Upper lobe of left lung (tissue), 6 donors: ENCODE measurements at regions not wholly inside any gene's neighbourhood (a gene's known extent, or its start where the extent isn't known, plus 50 kb on each side); places are given as distances from the start of the nearest gene placed in this dataset.

Experiments used
- ATAC-seq, 2 donors: fragments of 200-7000 bp; cut with Tn5 transposase; one replicate each; pipeline ENCODE4 v1.9.1; 2022; ENCODE audit warnings: mild to moderate bottlenecking in 2 of 2, moderate library complexity in 2 of 2; ENCODE audit not compliant: low FRiP score in 2 of 2
- DNase-seq, 2 donors: peaks; one replicate each; pipeline ENCODE4 v3.0.0-alpha.2; 2019 to 2020
- H3K27ac ChIP-seq, 4 donors: fragments of 200-600 bp; sonication (generic); one replicate each; pipeline ENCODE4 v1.5.1; 2016 to 2019
- H3K27me3 ChIP-seq, 4 donors: fragments of 200-600 bp; sonication (generic); one replicate each; pipeline ENCODE4 v1.5.1; 2017 to 2019
- H3K36me3 ChIP-seq, 4 donors: fragments of 200-600 bp; sonication (generic); one replicate each; pipeline ENCODE4 v1.5.1; 2016 to 2019
- H3K4me1 ChIP-seq, 4 donors: fragments of 200-600 bp; sonication (generic); one replicate each; pipeline ENCODE4 v1.5.1; 2018 to 2019
- H3K4me3 ChIP-seq, 4 donors: fragments of 200-600 bp; sonication (generic); one replicate each; pipeline ENCODE4 v1.5.1; 2017 to 2019; ENCODE audit warnings: mild to moderate bottlenecking in 2 of 4, moderate library complexity in 1 of 4
- H3K9me3 ChIP-seq, 4 donors: fragments of 200-600 bp; sonication (generic); one replicate each; pipeline ENCODE4 v1.5.1; 2018 to 2019
- CTCF ChIP-seq, 6 experiments: fragments of 450-650 bp in 4 of 6; fragments of 200-600 bp in 2 of 6; sonication (generic) in 2 of 6; IDR thresholded peaks; one replicate each; pipeline ENCODE4 v1.5.1; 2016 to 2019; ENCODE audit warnings: antibody characterized with exemption in 6 of 6
- EP300 ChIP-seq, 4 donors: sonication (generic); formaldehyde crosslinking; IDR thresholded peaks; one replicate each; pipeline ENCODE4 v1.5.1; 2017; ENCODE audit warnings: antibody characterized with exemption in 4 of 4, control low read depth in 2 of 4
- POLR2A ChIP-seq, 4 donors: fragments of 450-650 bp; IDR thresholded peaks; one replicate each; pipeline ENCODE4 v1.5.1; 2016 to 2017; ENCODE audit warnings: antibody characterized with exemption in 4 of 4, mild to moderate bottlenecking in 2 of 4
- POLR2AphosphoS5 ChIP-seq, 2 donors: sonication (generic); formaldehyde crosslinking; IDR thresholded peaks; one replicate each; pipeline ENCODE4 v1.5.1; 2017; ENCODE audit warnings: antibody characterized with exemption in 2 of 2
- WGBS, 2 donors: methylation state at CpG; one replicate each; pipeline ENCODE4 v1.1.5; 2017 to 2018; 5-methylcytosine and 5-hydroxymethylcytosine counted together
- donor health status: DM: no; HTN: no; CAD: no; lungs with moderate emphysema.
- donor health status: DM: no; HTN: yes; CAD: no; lungs with severe emphysema.

GRCh38 chr6:164227952-164228522 is 813.5 kb downstream of the QKI start:
- TF ChIP-seq EP300 (IDR thresholded peaks at IDR 0.05) (no peak), POLR2AphosphoS5 (IDR thresholded peaks at IDR 0.05) (no peak), CTCF (IDR thresholded peaks at IDR 0.05) (no peak), POLR2A (IDR thresholded peaks at IDR 0.05) (no peak)
- no peaks in the 10 kb centered on the region for H3K27me3 ChIP-seq
- ATAC-seq (no peak), DNase-seq (no peak)
- H3K9me3 ChIP-seq: no peaks in the 10 kb centered on the region
- H3K4me1 ChIP-seq: no peaks in the 10 kb centered on the region
- no peaks in the 10 kb centered on the region for H3K36me3 ChIP-seq
- WGBS, 2 donors: 81 to 85% methylated on average over 17 of the region's 17 CpGs
- no peak overlapping the region for H3K4me3 ChIP-seq
- no peak overlapping the region for H3K27ac ChIP-seq

- ATAC-seq (no peak), DNase-seq (peak in 1 of 2 donors; percentile 15)
- Histone ChIP-seq H3K9me3 (no peaks in the 10 kb centered on the region), H3K27ac (no peak overlapping the region), H3K4me1 (no peaks in the 10 kb centered on the region), H3K4me3 (no peak overlapping the region), H3K36me3 (no peaks in the 10 kb centered on the region), H3K27me3 (no peaks in the 10 kb centered on the region)
- TF ChIP-seq EP300 (IDR thresholded peaks at IDR 0.05): no peak
- TF ChIP-seq POLR2AphosphoS5 (IDR thresholded peaks at IDR 0.05): no peak
- TF ChIP-seq CTCF (IDR thresholded peaks at IDR 0.05): no peak
- no peak for TF ChIP-seq POLR2A (IDR thresholded peaks at IDR 0.05)
- WGBS, 2 donors: 77 to 83% methylated on average over 10 of the region's 10 CpGs
Observed at GRCh38 chr6:164216839-164217238, 802.3 kb downstream of the QKI start.

- H3K4me1 ChIP-seq: no peaks in the 10 kb centered on the region
- WGBS, 2 donors: 79% methylated on average over 4 of the region's 4 CpGs
- TF ChIP-seq EP300 (IDR thresholded peaks at IDR 0.05) (no peak), POLR2AphosphoS5 (IDR thresholded peaks at IDR 0.05) (no peak), CTCF (IDR thresholded peaks at IDR 0.05) (no peak), POLR2A (IDR thresholded peaks at IDR 0.05) (no peak)
- no peaks in the 10 kb centered on the region for H3K9me3 ChIP-seq
- no peak overlapping the region for H3K27ac ChIP-seq
- DNase-seq: no peak
- no peak for ATAC-seq
- H3K4me3 ChIP-seq: no peak overlapping the region
- no peaks in the 10 kb centered on the region for H3K36me3 ChIP-seq
- H3K27me3 ChIP-seq: no peaks in the 10 kb centered on the region
Observed at GRCh38 chr6:164216368-164216767, 801.9 kb downstream of the QKI start.

GRCh38 chr6:164214066-164214465 is 799.5 kb downstream of the QKI start:
- Histone ChIP-seq H3K27ac (no peak overlapping the region), H3K4me1 (no peaks in the 10 kb centered on the region), H3K9me3 (no peaks in the 10 kb centered on the region), H3K36me3 (no peaks in the 10 kb centered on the region), H3K4me3 (no peak overlapping the region), H3K27me3 (no peaks in the 10 kb centered on the region)
- no peak for DNase-seq
- TF ChIP-seq POLR2AphosphoS5 (IDR thresholded peaks at IDR 0.05) (no peak), EP300 (IDR thresholded peaks at IDR 0.05) (no peak), CTCF (IDR thresholded peaks at IDR 0.05) (no peak), POLR2A (IDR thresholded peaks at IDR 0.05) (no peak)
- WGBS, 2 donors: 86 to 92% methylated on average over 8 of the region's 8 CpGs
- no peak for ATAC-seq

GRCh38 chr6:164211254-164211653 is 796.7 kb downstream of the QKI start:
- ATAC-seq: no peak

More at GRCh38 chr6:164211254-164211653, 796.7 kb downstream of the QKI start:
- H3K36me3 ChIP-seq: no peaks in the 10 kb centered on the region
- no peaks in the 10 kb centered on the region for H3K4me1 ChIP-seq
- no peak overlapping the region for H3K27ac ChIP-seq
- WGBS, 2 donors: 87 to 89% methylated on average over 3 of the region's 3 CpGs
- no peaks in the 10 kb centered on the region for H3K9me3 ChIP-seq
- no peak for DNase-seq
- no peak overlapping the region for H3K4me3 ChIP-seq
- no peaks in the 10 kb centered on the region for H3K27me3 ChIP-seq
- TF ChIP-seq EP300 (IDR thresholded peaks at IDR 0.05): no peak
- TF ChIP-seq CTCF (IDR thresholded peaks at IDR 0.05): no peak
- no peak for TF ChIP-seq POLR2A (IDR thresholded peaks at IDR 0.05)
- no peak for TF ChIP-seq POLR2AphosphoS5 (IDR thresholded peaks at IDR 0.05)
